Putamen (tissue), 1 donor: ENCODE measurements at regions not wholly inside any gene's neighbourhood (a gene's known extent, or its start where the extent isn't known, plus 50 kb on each side); places are given as distances from the start of the nearest gene placed in this dataset.
A peak's percentile ranks its signal among the peaks of the same experiment; 100 is the strongest.
"Not testable (repeated sequence)": the region's sequence is repeated elsewhere in the genome, so short reads cannot be mapped to it uniquely, and the experiment has no call there.

Experiments
- DNase-seq: peaks from one replicate; pipeline ENCODE4 v3.0.0-alpha.2; 2016; ENCODE audit warnings: low spot score

DNA sequence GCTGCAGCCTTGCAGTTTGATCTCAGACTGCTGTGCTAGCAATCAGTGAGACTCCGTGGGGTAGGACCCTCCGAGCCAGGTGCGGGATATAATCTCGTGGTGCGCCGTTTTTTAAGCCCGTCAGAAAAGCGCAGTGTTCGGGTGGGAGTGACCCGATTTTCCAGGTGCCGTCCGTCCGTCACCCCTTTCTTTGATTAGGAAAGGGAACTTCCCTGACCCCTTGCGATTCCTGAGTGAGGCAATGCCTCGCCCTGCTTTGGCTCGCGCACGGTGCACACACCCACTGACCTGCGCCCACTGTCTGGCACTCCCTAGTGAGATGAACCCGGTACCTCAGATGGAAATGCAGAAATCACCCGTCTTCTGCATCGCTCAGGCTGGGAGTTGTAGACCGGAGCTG lies 203.2 kb downstream of the SNCAIP start:
- DNase-seq, result not testable (repeated sequence)

DNA sequence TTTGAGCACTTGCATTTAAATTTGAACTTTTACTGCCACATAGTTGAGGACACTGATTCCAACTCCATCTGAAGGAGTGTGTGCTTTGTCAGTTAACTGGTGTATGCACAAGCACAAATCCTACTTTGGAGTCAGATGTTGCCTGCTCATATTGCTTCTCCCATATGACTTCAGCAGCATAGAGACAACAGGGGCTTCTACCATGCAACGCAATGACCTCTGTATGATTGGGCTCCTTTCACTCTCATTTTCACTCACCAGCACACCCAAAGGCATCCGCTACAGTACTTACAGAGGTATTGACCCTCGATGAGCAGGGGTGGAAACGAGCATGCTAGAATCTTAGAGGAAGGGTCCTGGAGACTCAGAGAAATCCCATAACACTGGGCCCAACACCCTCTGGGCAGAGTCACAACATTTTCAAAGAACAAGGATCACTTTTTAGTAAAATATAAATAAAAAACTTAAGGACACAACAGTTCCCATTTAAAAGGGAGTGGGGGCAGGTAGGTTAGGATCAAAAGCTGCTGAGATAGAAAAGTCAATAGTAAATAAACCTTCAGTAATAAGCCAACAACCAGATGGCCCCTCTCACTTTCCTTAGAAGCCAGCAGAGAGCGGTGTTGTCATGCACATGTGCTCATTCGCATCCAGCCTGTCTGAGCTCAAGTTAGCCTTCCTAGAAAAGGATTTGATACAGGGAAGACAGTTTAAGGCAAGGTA lies 203.8 kb downstream of the SNCAIP start:
- DNase-seq, result peak; percentile 3

DNA sequence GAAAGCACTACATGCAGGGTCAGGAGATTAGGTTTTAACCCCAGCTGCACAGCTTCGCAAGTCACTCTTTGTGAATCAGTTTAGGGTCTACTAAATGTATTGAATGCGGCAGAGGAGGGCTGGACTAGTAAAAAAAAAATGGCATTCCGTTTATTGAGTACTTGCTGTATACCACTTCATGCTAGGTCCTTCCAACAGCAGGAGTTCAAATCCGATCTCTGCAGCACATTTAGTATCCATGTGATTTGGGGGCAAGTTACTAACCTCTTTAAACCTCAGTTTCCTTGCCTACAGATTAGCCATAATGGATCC lies 204.4 kb downstream of the SNCAIP start:
- DNase-seq, result no peak

DNA sequence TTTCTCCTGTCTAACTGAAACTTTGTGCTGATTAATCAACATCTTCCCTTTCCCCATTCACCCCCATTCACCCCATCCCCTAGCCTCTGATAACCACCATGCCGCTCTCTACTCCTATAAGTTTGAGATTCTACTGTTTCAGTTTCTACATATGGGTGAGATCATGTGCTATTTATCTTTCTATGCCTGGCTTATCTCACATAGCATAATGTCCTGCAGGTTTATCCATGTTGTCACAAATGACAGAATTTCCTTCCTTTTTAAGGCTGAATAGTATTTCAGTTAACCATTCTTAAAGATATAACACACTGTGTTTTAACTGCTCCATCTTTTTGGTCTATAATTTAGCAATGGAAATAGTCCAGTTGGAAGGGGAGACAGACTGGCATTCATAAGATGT lies 205.1 kb downstream of the SNCAIP start:
- DNase-seq, result no peak

DNA sequence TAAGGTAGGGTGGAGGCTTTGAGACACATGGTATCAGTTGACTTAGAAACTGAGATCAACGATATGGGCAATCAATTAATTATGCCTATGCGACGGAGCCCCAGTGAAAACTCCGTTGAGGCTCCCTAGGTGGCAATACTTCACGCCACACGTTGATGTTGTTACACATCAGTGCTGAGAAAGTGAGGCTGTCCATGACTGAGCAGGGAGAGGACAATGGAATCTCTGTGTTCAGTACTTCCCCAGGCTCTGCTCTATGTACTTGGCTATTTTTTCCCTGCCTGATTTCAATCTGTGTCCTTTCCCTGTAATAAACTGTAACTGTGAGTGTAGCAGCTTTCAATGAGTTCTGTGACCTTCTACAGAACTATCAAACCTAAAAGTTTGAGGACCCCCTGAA lies 211.7 kb downstream of the SNCAIP start:
- no peak for DNase-seq

DNA sequence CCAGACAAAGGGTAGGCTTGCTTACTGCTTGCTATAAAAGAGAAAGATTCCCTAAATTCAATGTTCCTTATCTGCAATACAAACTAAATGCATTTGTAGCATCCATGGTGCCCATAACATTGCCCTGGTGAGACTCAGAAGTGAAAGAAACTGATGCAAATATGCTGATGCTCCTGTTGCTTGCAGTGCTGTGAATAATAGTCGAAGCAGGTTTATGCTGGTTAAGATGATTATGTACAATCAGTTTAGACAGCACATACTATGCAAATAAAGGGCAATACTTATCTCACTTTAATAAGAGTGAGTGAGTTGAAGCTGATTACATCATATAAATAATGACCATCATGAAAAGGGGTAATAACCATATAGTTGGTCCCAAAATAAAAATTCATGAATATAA lies 215.5 kb downstream of the SNCAIP start:
- no peak for DNase-seq

DNA sequence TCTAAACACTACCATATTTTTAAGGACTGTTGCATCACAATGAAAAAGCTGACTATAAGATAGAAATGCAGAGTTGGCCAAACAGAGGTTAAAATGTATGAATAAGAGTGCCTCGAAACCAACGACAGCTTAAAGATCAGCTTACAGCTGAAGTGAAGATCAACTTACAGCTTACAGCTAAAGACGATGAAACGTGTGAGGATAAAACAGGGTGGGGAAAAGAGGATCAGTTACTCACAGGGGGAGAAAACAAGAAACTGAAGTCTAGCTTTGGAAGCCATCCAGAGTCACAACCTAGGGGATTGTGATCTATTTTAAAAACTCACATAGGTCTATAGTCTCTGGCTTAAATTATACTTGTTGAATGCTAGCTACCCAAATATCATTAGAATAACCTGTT lies 220.0 kb downstream of the SNCAIP start:
- no peak for DNase-seq

DNA sequence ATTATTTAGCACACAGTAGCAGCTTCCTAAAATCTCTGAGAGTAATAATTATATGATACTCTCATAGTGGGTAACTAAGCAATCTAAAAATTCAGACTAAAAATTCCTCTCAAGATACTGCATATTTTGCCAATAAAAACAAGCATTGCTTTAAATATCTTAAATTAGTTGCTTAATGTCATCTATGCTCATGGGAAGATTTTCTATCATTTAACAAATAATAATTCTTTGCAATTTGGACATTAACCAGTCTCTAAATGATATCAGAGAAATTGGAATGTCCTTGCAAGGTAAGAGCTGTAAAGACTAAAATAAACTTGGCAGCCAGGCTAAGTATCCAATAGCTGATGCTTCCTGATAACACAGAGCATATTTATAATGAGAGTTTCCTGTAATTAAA lies 221.8 kb downstream of the SNCAIP start:
- DNase-seq, result no peak

DNA sequence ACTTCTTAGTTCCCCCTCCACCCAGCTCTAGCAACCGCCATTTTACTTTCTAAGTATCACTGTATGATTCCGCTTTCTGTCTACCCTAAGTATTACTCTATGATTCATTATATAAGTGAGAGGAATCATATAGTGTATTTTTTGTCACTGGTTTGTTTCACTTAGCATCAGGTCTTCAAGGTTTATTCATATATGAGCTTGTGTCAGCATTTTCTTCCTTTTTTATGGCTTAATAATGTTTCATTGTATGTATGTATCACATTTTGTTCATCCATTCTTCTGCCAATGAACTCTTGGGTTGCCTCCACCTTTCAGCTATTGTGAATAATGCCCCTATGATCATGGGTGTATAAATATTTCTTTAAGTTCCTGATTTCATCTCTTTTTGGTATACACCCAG lies 222.8 kb downstream of the SNCAIP start:
- no peak for DNase-seq

DNA sequence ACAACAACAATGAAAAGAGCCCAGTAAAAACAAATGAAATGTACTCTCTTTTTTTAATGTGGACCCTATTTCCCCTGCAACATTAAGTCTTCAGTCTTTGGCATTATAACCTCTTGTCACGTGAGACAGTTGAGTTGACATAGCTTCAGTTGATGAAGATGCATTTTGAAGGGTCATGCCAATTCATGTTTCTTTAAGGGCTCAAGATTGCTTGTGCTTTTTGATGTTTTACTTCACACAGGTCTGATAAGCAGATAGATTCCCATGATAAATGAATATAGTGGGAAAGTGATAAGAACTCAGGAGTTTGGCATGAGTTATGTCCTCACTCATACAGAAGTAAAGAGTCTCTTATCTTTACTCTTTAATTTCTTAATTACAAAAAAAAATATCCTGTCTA lies 229.4 kb downstream of the SNCAIP start:
- DNase-seq, result no peak

DNA sequence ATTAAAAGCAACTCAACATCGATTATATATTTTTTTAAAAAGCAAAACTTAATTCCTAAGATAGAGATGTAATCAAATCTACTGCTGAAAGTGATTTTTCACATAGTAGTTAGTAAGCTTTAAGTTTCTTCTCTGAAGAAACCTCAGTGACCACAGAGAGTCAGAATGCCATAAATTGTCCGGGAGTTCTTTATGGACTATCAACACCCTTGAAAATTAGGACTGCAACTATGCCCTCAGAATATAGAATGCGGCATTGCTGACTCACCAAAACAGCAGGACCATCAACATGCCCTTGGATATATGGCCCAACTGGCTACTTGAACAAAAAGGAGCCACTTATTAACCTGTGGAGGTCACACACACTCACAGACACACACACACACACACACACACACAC lies 228.9 kb upstream of the SNX2 start:
- no peak for DNase-seq

DNA sequence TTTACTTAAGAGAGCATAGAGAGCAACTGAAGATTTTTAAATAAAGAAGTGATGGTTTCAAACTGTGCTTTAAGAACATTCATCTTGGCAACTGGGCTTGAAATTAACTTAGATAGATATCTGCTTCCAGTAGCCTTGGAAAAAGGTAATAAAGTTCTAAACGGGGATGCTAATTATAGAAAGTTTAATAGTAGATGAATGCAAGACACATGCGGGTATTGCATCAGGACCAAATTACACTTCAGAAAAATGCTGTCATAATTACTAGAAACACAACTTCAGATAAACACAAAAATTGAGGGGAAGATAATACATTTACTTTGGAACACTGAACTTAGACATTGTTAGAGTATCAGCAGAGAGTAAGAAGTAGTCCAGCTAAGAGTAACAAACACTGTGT lies 227.7 kb upstream of the SNX2 start:
- no peak for DNase-seq

DNA sequence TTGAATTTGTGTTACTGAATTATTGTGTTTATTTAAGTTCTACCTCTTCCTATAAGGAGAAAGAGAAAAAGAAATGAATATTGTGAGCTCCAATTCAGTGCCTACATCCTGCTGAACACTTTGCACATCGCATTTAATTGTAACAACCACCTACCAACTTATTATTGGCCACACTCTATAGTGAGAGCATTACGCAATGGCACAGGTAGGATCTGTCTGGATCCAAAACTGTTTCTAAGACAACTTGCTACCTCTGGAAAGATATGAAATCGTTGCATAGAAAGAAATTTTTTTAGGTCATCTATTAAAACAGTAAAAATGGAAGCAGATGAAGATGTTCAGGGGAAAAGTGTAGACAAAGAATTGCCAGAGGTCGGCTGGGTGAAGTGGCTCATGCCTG lies 227.2 kb upstream of the SNX2 start:
- DNase-seq, result no peak

DNA sequence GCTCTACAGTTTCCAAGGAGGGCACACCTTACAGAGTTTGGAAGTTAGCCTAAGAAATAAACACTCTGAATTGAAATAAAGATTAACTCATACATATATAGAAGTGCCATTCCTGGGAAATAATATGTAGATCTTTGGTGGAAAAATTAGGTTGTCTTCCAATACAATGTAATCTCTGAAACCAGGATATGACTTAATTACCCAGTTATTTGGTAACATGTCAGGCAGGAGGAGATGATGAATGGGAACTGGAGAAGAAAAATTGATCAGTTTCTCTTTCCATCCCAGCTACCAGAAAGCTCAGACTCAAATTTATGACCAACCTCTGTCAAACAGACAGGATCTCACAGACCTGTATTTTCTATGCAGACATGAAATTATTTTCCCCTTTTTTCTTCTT lies 215.2 kb upstream of the SNX2 start:
- no peak for DNase-seq

DNA sequence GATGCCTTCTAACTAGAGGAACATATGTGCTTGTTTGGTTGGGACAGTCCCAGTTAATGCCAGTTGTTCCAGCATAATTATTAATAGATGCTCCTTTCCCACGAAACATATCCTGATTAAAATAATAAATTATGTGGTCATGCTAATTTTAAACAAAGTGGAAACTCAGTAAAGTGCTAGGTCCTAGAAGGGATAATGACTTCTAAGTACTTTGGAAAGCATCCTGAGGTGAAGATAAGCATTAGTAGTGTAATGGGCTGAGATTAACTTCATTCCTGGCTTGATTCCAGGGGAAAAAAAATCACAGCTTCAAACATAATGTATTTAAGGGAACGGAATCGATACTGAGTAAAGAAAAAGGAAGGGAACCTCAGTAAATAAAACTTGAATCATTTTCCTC lies 213.7 kb upstream of the SNX2 start:
- DNase-seq, result no peak

DNA sequence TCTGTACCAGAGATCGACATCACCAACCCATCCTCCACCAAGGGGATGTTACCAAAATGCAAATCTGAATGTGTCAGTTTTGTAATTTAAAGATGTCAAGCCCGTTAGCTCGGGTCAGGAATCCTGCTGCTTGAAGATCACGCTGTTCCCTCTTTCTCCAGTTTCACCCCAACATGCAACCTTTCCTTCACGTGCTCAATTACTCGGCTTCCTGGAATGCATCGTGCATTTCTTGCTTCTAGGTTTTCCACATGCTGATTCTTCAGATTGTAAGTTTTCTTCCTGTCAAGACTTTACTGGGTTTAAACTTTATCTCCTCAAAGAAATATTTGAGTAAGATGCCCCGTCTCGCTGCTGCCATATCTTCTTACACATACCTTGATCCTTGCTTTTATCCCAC lies 209.5 kb upstream of the SNX2 start:
- no peak for DNase-seq

DNA sequence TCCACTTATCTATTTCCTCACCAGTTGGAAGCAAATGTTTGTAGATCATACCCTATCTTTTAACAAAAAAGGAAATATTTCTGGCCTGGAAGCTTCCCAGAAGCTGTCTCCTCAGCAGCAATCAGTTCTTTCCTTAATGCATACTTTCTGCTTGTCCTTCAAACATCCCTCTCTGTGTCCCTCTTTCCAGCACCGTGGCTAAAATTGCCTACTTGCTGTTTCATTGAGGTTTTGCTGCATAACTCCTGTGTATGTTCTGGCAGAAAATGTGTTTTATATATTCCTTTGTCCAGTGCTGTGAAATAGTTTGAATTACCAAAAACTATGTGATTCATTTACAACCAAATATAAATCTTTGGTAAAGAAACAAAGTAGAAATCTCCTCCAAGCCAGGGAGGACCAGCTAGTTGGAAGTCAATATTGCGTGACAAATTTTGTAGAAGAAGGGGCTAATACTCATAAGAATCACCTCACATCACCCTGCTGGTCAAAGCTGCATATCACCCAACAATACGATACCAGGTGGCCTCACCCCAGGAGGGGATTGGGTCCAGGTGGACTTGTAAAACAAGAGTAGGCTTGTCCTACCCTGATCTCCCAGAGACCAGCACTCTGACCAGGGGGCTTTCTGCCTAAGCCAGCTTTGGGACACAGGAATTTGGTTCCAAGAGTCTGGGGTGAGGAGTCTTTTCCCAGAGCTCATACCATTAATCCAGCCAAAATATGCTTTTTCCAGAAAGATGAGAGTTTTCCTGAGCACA lies 198.4 kb upstream of the SNX2 start:
- DNase-seq, result no peak

DNA sequence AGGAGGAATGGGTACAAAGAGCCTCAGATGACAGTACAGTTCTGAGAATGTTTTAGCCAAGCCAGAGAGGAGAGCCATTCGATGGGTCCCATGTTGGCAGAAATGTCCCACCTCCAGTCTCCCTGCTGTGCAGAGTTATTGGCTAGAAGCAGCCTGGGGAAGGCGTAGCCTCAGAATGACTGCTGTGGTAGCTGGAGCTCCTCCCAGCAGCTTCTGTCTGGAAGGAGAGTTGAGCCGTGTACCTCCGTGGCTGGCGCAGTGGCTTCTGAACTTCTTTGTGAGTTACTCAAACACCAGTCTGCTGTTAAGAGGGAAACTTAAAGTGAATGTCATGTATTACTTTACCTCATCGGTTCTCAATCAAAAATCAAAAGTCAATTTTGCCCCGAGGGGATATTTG lies 193.3 kb upstream of the SNX2 start:
- DNase-seq, result no peak

DNA sequence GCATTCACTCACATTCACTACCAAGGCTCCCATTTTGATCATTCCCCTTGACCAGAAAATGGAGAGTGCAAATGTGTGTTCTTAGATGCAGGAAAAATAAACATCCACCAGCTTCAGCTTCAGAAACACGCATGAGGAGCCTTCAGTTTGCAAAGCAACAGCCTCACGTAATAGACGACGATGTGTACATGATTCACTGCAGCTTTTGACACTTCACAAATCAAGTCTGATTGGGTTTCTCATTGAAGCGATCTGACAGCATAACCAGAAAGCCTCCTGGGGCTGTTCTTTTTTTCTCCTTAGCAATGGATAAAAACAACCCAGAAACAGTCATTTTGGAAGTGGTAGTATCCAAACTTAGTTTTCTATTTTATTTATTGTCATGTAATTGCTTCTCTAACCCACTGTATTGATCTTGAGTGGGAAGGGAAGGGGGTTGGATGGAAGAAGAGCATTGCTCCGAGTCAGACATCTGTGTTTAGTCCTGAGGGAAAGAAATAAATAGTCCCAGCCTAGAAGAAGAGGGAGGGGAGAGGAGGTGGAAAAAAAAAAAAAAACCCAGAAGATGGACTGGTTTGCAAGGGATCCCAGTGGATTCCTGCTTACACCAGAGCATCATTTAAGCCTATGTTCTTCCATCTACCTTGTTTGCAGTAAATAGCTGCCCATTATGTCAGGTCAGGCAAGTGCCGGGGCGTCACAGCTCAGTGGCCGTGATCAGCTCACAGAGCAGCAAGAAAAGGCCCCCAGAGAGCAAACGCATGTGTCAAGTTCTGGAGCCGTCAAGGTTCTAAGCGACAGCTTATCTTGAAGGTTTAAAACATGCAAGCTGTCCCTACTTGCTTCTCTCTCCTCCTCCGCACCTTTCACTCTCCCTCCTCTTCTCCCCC lies 190.2 kb upstream of the SNX2 start:
- DNase-seq, result no peak

DNA sequence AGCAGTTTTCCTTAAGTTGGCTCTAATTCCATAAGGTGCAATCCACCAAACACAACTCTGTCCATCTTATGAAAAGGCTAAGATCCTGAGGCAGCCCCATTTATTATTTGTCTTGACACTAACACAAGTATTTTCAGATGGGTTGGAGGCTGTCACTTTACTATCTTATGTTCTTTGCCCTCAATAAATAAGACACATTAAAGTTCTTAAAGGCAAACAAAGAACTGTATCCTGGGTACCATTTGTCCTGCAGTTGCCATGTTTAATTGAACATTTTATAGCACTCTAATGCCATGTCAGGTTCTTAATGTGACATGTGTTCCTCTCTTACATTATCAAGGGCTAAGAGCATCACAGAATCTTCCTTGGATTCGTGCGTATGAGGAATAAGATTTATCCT lies 189.5 kb upstream of the SNX2 start:
- no peak for DNase-seq

DNA sequence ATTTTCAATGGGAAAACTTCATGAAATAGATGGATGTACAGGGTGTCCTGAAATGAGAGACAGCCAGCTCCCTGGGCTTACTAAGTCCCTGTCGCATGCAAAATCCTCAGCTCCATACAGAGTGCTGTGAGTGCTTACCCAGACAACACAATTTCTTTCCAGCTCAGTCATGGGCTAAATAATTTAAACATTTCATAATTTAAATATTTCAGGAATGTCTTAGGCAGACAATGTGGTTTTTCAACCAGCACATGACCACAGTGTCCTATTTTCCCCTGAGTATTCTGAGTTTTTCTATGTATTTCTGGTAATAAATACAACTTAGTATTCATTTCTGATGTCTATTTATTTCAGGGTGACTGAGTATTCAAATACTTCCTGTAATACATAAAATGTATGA lies 188.5 kb upstream of the SNX2 start:
- no peak for DNase-seq

DNA sequence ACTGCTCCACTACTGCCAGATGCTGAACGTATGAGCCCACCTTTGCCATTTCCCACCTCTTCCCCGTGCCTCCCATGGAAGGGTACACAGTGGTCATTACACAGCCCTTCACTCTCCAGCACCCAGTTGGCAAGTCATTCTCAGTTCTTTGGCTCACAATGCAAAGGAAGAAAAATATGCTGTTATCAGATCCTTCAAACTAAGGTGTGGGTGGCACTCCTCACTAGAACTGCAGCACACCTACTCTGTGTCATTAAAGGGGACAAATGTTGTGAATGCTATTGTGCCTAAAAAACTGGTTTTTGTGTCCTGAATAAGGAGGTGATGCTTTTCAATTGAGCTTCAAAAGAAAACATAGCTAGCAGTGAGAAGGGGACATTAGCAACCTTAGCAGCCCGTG lies 183.1 kb upstream of the SNX2 start:
- peak; percentile 25 for DNase-seq

DNA sequence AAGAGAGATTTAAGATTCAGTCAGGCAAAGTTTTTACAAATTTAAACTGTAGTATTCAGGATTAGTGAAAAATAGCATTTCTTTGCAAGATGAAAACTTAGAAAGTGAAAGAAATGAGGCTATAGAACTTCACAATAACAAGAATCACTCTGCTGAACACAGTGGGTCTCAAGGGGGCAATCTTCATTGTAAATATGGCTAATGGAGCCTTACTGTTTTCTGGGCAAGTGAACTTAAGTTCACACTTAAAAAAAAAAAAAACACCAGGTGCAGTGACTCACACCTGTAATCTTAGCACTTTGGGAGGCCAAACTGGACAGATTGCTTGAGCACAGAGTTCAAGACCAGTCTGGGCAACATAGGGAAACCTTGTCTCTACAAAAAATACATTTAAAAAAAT lies 175.9 kb upstream of the SNX2 start:
- DNase-seq, result no peak
